ENCODE measurements at regions not wholly inside any gene's neighbourhood (a gene's known extent, or its start where the extent isn't known, plus 50 kb on each side); places are given as distances from the start of the nearest gene placed in this dataset.

DNA sequence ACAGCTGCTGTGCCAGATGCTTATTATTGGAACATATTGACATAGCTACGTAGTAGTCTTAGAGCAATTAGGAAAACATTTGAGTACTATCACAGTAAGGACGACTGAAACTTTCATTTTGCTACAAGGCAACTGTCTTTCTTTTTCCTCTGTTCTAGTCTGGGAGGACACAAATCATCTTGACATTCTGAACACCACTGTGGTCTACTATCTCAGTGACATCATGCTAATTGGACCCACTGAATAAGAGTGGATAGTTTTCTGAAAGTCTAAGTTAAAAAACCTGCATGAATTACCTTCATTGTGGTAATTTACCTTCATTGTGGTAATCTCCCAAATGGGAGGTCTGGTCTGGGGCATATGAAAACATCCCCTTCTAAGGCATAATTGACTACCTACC is 163.3 kb upstream of the MOCS1 start:
- TF ChIP-seq, protein P1, sequence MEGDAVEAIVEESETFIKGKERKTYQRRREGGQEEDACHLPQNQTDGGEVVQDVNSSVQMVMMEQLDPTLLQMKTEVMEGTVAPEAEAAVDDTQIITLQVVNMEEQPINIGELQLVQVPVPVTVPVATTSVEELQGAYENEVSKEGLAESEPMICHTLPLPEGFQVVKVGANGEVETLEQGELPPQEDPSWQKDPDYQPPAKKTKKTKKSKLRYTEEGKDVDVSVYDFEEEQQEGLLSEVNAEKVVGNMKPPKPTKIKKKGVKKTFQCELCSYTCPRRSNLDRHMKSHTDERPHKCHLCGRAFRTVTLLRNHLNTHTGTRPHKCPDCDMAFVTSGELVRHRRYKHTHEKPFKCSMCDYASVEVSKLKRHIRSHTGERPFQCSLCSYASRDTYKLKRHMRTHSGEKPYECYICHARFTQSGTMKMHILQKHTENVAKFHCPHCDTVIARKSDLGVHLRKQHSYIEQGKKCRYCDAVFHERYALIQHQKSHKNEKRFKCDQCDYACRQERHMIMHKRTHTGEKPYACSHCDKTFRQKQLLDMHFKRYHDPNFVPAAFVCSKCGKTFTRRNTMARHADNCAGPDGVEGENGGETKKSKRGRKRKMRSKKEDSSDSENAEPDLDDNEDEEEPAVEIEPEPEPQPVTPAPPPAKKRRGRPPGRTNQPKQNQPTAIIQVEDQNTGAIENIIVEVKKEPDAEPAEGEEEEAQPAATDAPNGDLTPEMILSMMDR (IDR thresholded peaks at IDR 0.05), result no peak
- Histone ChIP-seq H3K4me1 (no peaks in the 10 kb centered on the region), H3K27me3 (no peaks in the 10 kb centered on the region), H3K27ac (no peak overlapping the region), H3K9me3 (no peaks in the 10 kb centered on the region), H3K36me3 (no peaks in the 10 kb centered on the region), H3K4me3 (no peak overlapping the region)
- DNase-seq, result no peak
- intact Hi-C loops (cut with DNase I; ENCODE audit: low total_unique reads), result no loop called here

DNA sequence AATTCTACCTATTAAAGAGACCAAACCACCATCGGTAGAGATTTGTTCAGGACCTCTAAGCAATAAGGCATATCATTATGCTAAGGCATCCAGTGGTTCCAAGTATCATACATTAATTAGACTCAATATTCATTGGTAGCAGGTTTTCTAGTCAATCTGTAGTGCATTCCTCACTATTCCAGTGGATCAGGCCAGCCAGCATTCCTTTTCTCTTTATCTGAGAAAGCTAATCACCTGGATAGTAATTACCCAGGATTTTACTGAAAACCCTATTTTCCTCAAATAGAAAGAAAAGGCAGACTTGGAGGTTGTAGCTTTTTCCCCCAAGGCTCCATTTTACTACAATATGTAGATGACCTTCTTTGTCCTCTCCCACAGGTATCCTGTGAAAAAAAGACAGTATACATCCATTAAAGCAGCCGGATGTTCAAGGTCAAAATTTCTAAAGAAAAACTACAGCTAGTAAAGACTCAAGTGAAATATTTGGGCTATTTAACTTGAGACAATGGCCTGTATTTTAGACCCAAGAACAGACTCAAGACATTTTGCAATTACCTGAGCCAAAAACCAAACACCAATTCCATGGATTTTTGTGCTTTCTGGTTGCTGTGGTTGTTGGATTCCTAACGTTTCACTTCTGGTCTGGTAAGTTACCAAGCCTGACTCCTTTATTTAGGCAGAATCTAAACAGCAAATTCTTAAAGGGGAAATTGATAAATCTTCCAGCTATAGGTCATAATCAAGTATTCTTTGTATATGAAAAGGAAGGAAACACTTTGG is 149.1 kb upstream of the MOCS1 start:
- Histone ChIP-seq H3K27ac (no peak overlapping the region), H3K4me1 (no peaks in the 10 kb centered on the region), H3K9me3 (no peaks in the 10 kb centered on the region), H3K36me3 (no peaks in the 10 kb centered on the region), H3K27me3 (no peaks in the 10 kb centered on the region), H3K4me3 (no peak overlapping the region)
- intact Hi-C loops (cut with DNase I; ENCODE audit: low total_unique reads), result no loop called here
- no peak for DNase-seq
- TF ChIP-seq, protein P1 (IDR thresholded peaks at IDR 0.05), result no peak

- TF ChIP-seq, protein P1 (IDR thresholded peaks at IDR 0.05), result no peak
- H3K27ac ChIP-seq, result no peak overlapping the region
- no peak overlapping the region for H3K4me3 ChIP-seq
- intact Hi-C loops (cut with DNase I; ENCODE audit: low total_unique reads), result no loop called here
- no peaks in the 10 kb centered on the region for H3K9me3 ChIP-seq
- no peaks in the 10 kb centered on the region for H3K36me3 ChIP-seq
- no peaks in the 10 kb centered on the region for H3K27me3 ChIP-seq
- no peak for DNase-seq
- no peaks in the 10 kb centered on the region for H3K4me1 ChIP-seq
Measured at GRCh38 chr6:40082278-40083043, 148.2 kb upstream of the MOCS1 start.

DNA sequence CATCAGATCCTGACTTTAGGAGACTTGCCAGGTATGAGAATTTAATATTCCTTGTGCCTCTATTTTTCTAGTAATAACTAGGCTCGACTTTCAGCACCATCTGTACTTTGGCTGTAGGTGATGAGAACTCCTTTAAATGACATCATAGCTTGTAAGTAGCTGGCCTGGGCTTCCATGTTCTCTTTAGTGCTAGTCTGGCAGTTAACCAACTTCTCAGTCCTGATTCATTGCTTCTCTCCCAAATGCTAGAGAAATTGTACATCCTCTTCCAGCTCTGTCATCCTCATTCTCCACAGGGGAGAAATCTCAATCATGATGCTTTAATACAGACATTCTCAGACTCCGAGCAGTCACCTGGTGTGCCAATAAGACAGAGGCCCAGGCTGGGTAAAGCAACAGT is 143.5 kb upstream of the MOCS1 start:
- H3K4me3 ChIP-seq, result no peak overlapping the region
- TF ChIP-seq, protein P1 (IDR thresholded peaks at IDR 0.05), result no peak
- H3K36me3 ChIP-seq, result no peaks in the 10 kb centered on the region
- H3K27me3 ChIP-seq, result peaks cover 0 to 7% of the 10 kb centered on the region in 2 donors
- no peaks in the 10 kb centered on the region for H3K9me3 ChIP-seq
- DNase-seq, result no peak
- H3K27ac ChIP-seq, result no peak overlapping the region
- intact Hi-C loops (cut with DNase I; ENCODE audit: low total_unique reads), result no loop called here
- no peaks in the 10 kb centered on the region for H3K4me1 ChIP-seq

GRCh38 chr6:40077315-40077714 is 143.1 kb upstream of the MOCS1 start:
- TF ChIP-seq, protein P1 (IDR thresholded peaks at IDR 0.05), result no peak
- intact Hi-C loops (cut with DNase I; ENCODE audit: low total_unique reads), result no loop called here
- Histone ChIP-seq H3K27me3 (peaks cover 0 to 7% of the 10 kb centered on the region in 2 donors), H3K4me3 (no peak overlapping the region), H3K4me1 (no peaks in the 10 kb centered on the region), H3K27ac (no peak overlapping the region), H3K9me3 (no peaks in the 10 kb centered on the region), H3K36me3 (no peaks in the 10 kb centered on the region)
- DNase-seq, result no peak

Data from tibial artery (tissue), 4 donors.